ENCODE measurements at regions not wholly inside any gene's neighbourhood (a gene's known extent, or its start where the extent isn't known, plus 50 kb on each side); places are given as distances from the start of the nearest gene placed in this dataset.

DNA sequence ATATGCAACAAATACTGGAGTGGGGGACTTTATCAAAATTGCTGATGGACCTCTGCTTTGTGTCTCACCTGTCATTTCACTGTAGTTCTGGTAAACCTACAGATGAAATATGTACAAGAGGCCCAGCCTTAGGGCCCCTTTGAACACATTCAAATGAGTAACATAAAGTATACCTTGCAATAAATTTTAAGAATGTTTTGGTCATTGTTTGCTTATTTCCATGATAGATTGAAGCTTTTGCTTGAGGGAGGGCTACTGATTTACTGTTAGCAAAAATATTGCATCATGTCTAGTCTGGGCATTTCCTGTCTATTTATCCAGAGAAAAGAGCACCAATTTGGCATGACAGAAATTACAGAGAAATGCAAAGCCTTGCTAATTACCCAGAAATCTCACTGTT lies 705.5 kb upstream of the PCDH9 start:
- TF ChIP-seq CTCF (IDR thresholded peaks at IDR 0.05; ENCODE audit: low read length) (no peak), EZH2 (optimal IDR thresholded peaks at IDR 0.05; ENCODE audit: low read depth, low read length) (no peak)
